ENCODE measurements at regions not wholly inside any gene's neighbourhood (a gene's known extent, or its start where the extent isn't known, plus 50 kb on each side); places are given as distances from the start of the nearest gene placed in this dataset.

GRCh38 chr18:68455229-68455603 lies 259.7 kb downstream of the TMX3 start:
- TF ChIP-seq CTCF (IDR thresholded peaks at IDR 0.05; ENCODE audit: poor library complexity) (no peak), EZH2phosphoT487 (IDR thresholded peaks at IDR 0.05; ENCODE audit: low read depth, severe bottlenecking, unreplicated experiment) (no peak), EZH2 (IDR thresholded peaks at IDR 0.05; ENCODE audit: borderline replicate concordance) (no peak)

All from hepatocyte (in vitro differentiated cells).